ENCODE measurements at regions not wholly inside any gene's neighbourhood (a gene's known extent, or its start where the extent isn't known, plus 50 kb on each side); places are given as distances from the start of the nearest gene placed in this dataset.

DNA sequence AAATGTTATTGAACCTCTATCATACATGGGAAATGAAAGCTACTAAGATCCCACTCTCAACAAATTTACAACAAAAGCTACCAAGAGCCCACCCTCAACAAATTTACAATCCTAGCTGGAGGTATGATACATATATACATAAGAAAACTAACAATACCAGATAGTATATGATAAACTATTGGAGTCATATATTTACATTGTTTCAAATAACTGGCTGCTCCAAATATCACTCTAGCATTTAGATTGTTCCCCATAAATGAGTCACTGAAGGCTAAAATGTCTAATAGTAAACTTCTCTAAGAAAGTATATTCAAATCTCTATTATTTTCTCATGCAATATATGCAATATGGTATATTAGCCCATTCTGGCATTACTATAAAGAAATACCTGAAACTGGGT lies 151.1 kb downstream of the TMEM161B start:
- TF ChIP-seq, protein P1, sequence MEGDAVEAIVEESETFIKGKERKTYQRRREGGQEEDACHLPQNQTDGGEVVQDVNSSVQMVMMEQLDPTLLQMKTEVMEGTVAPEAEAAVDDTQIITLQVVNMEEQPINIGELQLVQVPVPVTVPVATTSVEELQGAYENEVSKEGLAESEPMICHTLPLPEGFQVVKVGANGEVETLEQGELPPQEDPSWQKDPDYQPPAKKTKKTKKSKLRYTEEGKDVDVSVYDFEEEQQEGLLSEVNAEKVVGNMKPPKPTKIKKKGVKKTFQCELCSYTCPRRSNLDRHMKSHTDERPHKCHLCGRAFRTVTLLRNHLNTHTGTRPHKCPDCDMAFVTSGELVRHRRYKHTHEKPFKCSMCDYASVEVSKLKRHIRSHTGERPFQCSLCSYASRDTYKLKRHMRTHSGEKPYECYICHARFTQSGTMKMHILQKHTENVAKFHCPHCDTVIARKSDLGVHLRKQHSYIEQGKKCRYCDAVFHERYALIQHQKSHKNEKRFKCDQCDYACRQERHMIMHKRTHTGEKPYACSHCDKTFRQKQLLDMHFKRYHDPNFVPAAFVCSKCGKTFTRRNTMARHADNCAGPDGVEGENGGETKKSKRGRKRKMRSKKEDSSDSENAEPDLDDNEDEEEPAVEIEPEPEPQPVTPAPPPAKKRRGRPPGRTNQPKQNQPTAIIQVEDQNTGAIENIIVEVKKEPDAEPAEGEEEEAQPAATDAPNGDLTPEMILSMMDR (IDR thresholded peaks at IDR 0.05; ENCODE audit: borderline replicate concordance), result no peak
- H3K27me3 ChIP-seq (ENCODE audit: low read depth), result peaks cover 6% of the 10 kb centered on the region
- intact Hi-C loops (cut with micrococcal nuclease), result no loop called here

DNA sequence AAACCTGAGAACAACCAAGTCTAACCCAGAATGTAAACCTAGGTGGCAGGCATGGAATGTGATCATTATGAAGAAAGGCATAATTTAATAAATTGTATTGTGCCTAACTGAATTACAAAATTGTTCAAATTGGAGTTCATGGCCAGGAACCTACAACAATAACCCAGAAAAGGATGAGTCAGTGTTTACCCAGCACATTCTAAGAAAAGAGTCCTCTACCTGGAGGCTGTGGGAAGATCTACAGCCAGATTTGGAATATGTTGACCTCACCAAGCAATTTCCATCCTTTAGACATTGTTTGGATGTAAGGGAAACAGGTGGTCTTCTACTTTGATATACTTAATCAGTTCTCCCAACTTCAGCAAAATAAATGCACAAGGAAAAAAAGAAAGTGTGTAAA lies 152.2 kb downstream of the TMEM161B start:
- Histone ChIP-seq H3K4me1 (no peaks in the 10 kb centered on the region), H3K27me3 (ENCODE audit: low read depth) (peaks cover 6% of the 10 kb centered on the region), H3K9me3 (replicated peaks) (no peaks in the 10 kb centered on the region), H3K36me3 (no peaks in the 10 kb centered on the region), H3K27ac (replicated peaks) (no peak overlapping the region), H3K4me3 (no peak overlapping the region)
- intact Hi-C loops (cut with micrococcal nuclease), result no loop called here
- TF ChIP-seq, protein P1 (IDR thresholded peaks at IDR 0.05; ENCODE audit: borderline replicate concordance), result no peak
- DNase-seq, result no peak

More for the DNA sequence above, 151.1 kb downstream of the TMEM161B start:
- H3K9me3 ChIP-seq (replicated peaks), result no peaks in the 10 kb centered on the region
- DNase-seq, result no peak
- no peaks in the 10 kb centered on the region for H3K36me3 ChIP-seq
- H3K4me3 ChIP-seq, result no peak overlapping the region
- no peak overlapping the region for H3K27ac ChIP-seq (replicated peaks)
- H3K4me1 ChIP-seq, result no peaks in the 10 kb centered on the region

DNA sequence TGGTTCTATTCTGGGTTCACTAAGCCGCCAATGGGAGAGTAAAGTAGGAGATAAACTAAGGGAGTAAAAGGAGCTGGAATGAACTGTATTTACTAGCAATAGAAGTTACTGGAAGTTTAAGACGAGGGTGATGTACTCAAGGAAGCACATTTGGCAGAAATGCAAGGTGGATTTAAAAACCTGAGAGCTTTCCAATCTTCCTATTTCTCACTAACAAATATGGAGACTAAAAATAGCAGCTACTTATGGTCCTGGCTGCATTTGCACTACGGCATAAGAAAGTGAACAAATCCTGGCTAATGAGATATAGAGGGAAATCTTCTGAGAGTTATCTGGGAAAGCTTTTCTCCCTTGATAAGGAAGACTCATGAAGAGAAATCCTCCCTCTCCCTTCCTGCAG lies 153.4 kb downstream of the TMEM161B start:
- Histone ChIP-seq H3K4me3 (no peak overlapping the region), H3K27me3 (ENCODE audit: low read depth) (no peaks in the 10 kb centered on the region), H3K27ac (replicated peaks) (no peak overlapping the region), H3K36me3 (no peaks in the 10 kb centered on the region), H3K9me3 (replicated peaks) (no peaks in the 10 kb centered on the region), H3K4me1 (no peaks in the 10 kb centered on the region)
- no peak for DNase-seq
- TF ChIP-seq, protein P1 (IDR thresholded peaks at IDR 0.05; ENCODE audit: borderline replicate concordance), result no peak
- intact Hi-C loops (cut with micrococcal nuclease), result no loop called here

DNA sequence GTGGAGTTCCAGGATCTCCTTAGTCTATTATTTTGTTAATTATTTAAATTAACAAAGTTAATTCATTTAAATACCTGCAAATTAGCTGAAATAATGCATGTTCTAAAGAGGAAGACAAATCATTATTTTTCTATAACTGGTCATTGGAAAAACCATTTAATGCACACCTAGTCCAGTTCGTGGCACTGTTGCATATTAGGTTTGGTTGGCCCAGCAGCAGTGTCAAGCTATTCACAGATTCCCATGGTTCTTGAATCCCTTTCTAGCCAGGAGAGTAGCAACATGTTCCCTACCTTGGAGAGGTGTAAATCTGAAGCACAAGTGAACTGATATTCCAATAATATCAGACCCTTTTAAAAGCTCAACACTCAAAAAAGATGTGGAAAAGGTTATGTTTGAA lies 155.2 kb downstream of the TMEM161B start:
- Histone ChIP-seq H3K4me1 (no peaks in the 10 kb centered on the region), H3K36me3 (no peaks in the 10 kb centered on the region), H3K27me3 (ENCODE audit: low read depth) (no peaks in the 10 kb centered on the region), H3K4me3 (no peak overlapping the region), H3K27ac (replicated peaks) (no peak overlapping the region), H3K9me3 (replicated peaks) (no peaks in the 10 kb centered on the region)
- intact Hi-C loops (cut with micrococcal nuclease), result no loop called here
- TF ChIP-seq, protein P1 (IDR thresholded peaks at IDR 0.05; ENCODE audit: borderline replicate concordance), result no peak
- DNase-seq, result no peak

DNA sequence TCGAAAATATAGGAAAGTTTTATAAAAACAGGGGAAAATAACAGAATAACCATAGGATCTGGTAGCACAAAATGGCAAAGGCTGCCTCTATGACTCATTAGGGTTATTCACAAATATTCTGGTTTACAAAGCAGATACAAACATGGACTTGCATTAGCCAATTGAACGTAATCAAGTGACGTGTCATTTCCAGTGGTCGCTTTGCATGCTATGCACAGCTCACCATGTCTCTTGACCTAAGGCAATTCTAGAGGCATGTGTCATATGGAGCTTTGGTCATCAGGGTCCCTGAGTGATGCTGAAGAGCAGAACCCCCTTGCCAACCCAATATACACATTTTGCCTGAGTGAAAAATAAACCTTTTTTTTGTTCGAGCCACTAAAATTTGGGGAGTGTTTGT lies 158.8 kb downstream of the TMEM161B start:
- TF ChIP-seq, protein P1 (IDR thresholded peaks at IDR 0.05; ENCODE audit: borderline replicate concordance), result no peak
- no peaks in the 10 kb centered on the region for H3K9me3 ChIP-seq (replicated peaks)
- no peaks in the 10 kb centered on the region for H3K4me1 ChIP-seq
- no peak for DNase-seq
- H3K27ac ChIP-seq (replicated peaks), result no peak overlapping the region
- no peak overlapping the region for H3K4me3 ChIP-seq
- no peaks in the 10 kb centered on the region for H3K27me3 ChIP-seq (ENCODE audit: low read depth)
- intact Hi-C loops (cut with micrococcal nuclease), result no loop called here
- H3K36me3 ChIP-seq, result no peaks in the 10 kb centered on the region

All from left ventricle myocardium inferior (tissue), 1 donor.